ENCODE measurements at regions not wholly inside any gene's neighbourhood (a gene's known extent, or its start where the extent isn't known, plus 50 kb on each side); places are given as distances from the start of the nearest gene placed in this dataset.

GRCh38 chr6:26276841-26277648 lies 88.0 kb upstream of the BTN3A2 start:
- TF ChIP-seq CTCF (IDR thresholded peaks at IDR 0.05) (no peak), REST (IDR thresholded peaks at IDR 0.05; ENCODE audit: insufficient read depth in 1 of 2, low read depth in 2 of 2, low read length in 1 of 2) (no peak), POLR2AphosphoS5 (IDR thresholded peaks at IDR 0.05; ENCODE audit: low read depth, low read length) (no peak), SIN3A (IDR thresholded peaks at IDR 0.05; ENCODE audit: borderline replicate concordance, insufficient read depth, low read depth, low read length) (no peak)
